ENCODE measurements at regions not wholly inside any gene's neighbourhood (a gene's known extent, or its start where the extent isn't known, plus 50 kb on each side); places are given as distances from the start of the nearest gene placed in this dataset.
"Not testable (repeated sequence)": the region's sequence is repeated elsewhere in the genome, so short reads cannot be mapped to it uniquely, and the experiment has no call there.

- no peak for DNase-seq
These were observed 148.9 kb upstream of the PFKP start for GRCh38 chr10:2918489-2918888.

DNA sequence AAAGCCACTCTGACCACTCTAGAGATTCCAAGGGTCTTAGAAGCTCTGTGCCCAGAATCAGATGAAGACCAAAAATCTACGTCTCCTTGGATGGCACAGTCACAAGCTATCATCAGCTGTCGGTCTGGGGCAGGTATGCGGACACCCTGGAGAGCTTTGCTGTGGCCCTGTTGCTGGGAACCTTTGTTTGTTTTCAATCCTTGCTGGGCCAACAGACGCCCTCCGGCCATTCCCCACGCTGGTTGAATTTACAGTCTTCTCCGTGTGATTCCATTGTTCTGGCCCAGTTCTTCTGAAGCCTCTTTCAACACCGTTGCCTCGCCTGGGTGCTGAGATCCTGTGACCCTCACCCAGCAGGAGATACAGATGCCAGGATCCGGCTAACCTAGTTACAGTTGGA is 149.4 kb upstream of the PFKP start:
- no peak for DNase-seq

GRCh38 chr10:2915412-2915811 is 151.9 kb upstream of the PFKP start:
- DNase-seq = no peak

GRCh38 chr10:2914741-2915140 is 152.6 kb upstream of the PFKP start:
- DNase-seq = no peak

GRCh38 chr10:2913474-2913873 is 153.9 kb upstream of the PFKP start:
- no peak for DNase-seq

- DNase-seq = no peak
These were observed 156.7 kb upstream of the PFKP start for GRCh38 chr10:2910656-2911055.

DNA sequence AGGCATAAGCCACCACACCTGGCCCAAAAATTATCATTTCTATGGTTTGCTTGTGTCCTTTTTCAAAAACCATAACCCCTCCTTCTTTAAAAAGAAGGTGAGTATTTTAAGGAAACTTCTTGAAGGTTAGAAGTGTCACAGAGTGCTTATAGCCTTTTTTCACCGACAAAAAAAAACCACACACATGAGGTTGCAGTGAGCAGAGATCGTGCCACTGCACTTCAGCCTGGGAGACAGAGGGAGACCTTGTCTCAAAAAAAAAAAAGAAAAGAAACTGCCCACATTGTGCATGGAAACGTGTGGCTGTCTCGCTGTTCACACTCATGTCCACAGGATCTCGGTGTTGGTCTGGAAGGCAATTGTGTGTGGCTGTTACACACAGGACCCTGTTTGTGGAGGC is 157.4 kb upstream of the PFKP start:
- DNase-seq = no peak

DNA sequence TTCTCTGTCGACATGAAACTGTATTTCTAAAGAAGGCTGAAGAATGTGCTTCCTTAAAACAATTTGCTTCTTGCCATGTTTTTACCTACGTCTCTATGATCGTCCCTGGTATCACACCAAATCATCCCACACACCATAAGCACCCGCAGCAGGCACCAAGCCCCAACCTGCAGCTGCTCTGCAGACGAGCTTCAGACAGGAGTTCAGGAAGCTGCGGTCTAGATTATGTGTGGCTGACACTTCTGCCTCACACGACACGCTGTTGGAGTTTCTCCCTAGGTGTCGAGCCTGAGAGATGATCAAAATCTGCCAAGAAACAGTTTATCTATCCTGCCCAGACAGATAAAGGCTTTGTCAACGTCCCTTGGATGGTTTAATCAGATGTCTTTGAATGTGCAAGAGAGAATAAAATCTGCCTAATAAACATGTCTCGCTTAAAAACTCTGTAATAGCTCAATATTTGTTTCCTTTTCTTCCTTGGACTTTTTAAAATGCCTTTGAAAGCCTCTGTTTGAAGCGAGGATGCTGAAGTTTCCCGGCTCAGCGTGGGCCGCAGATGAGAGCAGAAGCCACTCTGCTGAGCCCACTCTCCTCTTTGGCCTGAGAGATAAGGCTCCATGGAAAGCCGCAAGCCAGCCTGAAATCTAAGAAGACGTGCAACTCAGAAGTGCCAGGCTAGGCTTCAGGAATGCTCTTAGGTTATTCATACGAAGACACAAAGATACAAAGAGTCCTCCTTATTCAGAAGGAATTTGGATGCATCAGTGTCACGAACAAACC is 158.3 kb upstream of the PFKP start:
- DNase-seq = no peak

DNA sequence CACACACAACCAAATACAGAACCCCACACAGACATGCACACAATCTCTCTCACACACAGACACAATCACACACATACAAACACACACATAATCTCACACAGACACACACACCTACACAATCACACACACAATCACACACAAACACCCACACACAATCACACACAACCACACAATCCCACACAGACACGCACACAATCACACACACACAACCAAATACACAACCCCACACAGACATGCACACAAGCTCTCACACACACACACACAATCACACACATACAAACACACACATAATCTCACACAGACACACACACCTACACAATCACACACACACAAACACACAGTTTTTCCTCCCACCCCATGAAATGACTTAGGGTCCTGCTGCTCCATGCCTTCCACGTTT is 160.4 kb upstream of the PFKP start:
- no peak for DNase-seq

DNA sequence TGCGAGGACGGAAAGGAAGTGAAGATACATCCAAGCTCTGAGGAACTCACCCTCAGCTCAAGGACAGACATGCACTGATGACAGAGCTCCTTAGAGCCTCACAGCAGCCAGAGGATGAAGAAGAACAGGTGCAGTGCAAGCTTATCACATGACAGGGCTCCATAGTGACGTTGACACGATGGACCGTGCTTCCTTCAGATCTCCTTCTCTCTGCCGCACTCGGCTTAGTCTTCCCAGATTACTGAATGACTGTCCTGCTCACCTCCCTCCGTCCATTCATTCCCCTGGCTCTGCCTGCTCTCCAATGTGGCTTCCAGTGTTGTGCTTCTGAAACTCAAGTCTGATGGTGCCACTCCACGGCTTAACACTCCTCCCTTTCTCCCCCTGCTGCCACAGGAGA is 161.5 kb upstream of the PFKP start:
- DNase-seq = no peak

DNA sequence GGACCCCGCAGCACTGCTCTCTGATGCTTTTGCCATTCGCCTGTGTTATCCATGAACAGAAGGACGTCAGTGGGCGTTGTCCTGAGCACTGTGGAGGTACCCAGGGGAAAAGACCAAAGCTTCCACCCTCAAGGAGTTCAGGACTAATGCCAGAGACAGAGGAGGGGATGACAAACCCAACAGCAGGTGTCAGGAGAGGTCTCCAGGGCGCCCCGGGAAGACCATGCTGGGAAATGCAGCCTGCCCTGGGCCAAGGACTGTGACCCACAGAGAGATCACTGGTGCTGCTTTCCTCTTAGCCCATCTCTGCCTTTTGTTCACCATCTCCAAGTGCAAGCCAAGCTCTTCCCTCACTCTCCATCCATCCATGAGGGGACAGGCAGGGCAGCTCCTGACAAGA is 166.8 kb upstream of the PFKP start:
- DNase-seq = no peak

DNA sequence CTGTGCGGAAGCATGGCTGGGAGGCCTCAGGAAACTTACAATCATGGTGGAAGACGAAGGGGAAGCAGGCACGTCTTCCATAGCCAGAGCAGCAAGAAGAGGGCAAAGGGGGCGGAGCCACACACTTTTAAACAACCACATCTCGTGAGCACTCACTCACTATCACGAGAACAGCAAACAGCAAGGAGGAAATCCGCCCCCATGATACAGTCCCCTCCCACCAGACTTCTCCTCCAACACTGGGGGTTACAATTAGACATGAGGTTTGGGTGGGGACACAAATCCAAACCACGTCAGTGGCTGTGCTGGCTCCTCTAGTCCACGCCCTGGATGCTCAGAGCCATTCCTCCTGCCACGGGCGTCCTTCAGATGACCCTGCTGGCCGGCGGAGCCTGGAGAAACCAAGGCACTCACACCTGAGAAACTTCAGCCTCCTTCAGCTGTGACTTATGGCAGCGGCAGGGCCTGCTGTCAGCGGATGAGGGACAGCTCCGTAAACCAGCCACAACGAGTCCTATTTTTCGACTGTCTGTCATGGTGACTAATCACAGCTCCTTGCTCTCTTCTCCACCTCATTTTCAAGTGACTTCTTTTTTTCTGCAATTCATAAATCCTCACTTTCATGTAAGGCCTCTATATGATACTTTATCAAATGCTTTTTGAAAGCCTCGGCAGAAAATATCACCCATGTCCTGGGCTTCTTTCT is 167.9 kb upstream of the PFKP start:
- DNase-seq = no peak

DNA sequence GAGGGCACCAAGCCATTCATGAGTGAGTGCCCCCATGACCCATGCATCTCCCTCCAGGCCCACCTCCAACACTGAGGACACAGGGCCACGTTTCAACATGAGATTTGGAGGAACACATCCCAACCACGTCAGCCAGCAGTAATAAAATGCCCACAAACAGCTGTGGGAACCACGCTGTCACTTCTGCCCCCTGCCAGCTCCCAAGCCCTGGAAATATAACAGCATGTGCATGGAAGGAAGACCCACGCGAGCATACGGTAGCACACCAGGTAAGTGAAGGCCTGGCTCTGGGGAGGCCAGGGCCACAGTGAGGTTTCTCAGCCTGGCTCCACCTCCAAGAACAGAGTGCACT is 168.9 kb upstream of the PFKP start:
- no peak for DNase-seq

DNA sequence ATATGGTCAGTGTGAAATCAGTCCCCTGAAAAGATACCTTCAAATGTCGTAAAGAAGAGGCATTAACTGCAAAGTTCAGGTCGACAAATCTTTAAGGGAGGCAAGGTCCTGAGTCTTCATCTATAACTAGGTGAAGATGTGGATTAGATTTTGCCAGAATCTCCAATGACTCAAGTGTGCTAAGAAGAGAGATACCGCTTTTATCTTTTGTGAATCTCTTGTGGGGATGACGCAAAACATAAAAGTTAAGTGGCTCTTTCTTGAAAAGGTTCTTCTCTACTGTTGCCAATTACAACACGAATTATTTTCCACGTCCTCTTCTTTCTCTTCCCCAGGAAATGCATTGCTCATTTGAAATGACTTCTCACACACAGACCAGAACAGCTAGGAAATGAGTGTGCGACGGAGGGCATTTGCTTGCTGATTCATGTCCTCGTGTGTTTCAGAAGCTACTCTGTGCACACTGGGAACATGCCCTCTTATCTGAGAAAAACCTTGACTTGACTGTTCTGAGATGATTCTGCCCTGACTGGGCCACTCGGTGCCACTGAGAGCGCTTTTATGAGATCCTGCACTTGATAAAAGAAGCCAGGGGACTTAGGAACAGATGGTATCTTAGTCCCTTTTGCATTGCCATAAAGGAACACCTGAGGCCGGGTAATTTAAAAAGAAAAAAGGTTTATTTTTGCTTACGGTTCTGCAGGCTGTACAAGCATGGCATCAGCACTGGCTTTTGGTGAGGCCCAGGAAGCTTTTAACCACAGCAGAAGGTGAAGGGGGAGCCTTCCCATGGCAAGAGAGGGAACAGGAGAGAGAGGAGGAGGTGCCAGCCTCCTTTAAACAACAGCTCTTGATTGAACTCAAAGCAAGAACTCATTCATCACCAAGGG is 169.5 kb upstream of the PFKP start:
- DNase-seq = no peak

DNA sequence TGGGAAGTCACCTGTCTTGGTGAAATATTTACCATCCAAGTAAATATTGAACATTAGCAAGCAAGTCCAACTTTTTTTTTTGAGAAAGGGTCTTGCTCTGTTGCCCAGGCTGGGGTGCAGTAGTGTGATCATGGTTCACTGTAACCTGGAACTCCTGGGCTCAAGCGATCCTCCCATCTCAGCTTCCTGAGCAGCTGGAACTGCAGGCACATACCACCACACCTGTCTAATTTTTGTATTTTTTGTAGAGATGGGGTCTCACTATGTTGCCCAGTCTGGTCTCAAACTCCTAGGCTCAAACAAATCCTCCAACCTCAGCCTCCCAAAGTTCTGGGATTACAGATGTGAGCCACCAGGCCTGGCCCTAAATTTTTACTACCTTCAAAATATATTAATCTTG is 171.0 kb upstream of the PFKP start:
- not testable (repeated sequence) for DNase-seq

DNA sequence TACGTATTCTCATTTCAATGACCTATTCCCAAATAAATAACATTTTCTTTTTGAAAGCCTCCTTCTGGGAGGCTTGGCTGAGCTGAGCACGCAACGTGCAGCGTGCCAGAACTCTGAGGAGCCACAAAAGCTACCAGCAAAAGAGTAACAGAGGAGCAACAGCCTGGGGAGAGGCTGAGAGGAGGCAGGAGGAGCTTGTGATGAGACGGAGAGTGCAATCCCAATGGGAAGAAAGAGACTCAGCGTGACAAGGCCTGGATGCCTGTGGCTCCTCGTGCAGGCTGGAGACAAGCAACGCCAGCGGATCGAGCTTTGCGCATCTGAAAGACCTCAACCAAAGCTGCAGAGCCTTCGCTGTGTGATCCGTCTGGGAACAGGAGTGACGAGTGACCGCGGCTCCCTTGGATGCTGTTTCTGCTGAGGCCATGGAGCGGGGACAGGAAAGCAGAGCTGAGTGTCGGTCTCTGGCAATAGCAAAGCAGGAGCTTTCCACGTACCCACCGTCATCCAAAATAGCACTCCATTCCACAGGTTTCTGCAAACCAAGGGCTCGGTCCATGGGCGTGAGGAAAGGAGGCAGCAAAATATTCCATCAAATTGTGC is 171.7 kb upstream of the PFKP start:
- no peak for DNase-seq

GRCh38 chr10:2893991-2894390 is 173.4 kb upstream of the PFKP start:
- no peak for DNase-seq

- no peak for DNase-seq
These were observed 174.0 kb upstream of the PFKP start for GRCh38 chr10:2893158-2893845.

GRCh38 chr10:2891770-2892124 is 175.6 kb upstream of the PFKP start:
- no peak for DNase-seq

DNA sequence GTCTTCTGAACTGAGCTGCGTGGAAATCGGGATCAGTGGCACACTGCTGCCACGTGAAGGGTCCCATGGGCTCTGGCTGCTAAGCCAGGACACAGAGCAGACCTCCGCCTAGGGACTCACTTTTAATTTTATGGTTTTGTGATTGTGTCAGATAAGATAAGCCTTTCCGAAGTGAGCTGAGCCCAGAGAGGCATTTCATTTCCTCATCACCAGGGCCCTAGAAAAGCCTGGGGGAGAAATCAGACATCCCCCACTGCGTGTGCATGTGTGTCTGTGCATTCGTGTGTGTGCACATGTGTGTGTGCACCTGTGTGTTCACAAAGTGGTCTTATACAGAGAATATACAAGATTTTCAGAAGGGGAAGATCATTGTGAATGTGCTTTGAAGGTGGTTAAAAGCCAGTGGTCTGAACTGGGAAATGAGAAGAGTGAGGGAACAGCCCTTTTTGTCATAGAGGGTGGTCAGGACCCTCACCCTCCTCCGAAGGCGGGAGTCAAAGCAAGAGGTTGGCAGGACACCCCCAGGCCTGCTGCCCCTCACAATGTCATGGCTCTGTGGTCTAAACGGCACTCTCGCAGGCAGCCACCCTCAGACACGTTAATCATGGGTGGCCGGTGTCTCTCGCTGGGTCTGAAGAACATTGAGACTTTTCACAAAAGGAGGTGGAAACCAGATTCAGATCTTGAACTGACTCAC is 176.1 kb upstream of the PFKP start:
- DNase-seq = no peak

DNA sequence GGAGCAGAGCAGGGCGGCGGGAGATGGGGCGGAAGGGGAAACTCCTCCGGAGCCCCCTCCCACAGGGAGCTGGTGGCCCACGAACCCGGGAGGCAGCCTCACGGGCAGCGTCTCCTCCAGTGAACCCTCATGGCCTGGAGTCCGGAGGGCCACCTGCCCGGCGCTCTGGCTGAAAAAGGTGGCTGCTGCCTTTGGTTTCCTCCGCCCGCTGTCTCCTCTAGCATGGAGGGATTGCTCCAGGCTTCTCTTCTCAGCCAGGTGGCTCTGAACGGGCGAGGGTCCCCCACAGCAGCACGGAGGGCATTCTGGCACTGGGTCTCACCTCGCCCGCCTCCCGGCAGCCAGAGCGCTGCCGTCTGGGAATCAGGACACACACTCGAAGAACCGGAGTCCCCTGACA is 177.3 kb upstream of the PFKP start:
- DNase-seq = no peak

- DNase-seq = no peak
These were observed 178.8 kb upstream of the PFKP start for GRCh38 chr10:2888403-2889004.

Measured in activated CD4-positive, CD25-positive, alpha-beta regulatory T cell treated with anti-CD3 and anti-CD28 coated beads, Interleukin-2, amount 50 U/mL, for 72 hours (primary cell).